ENCODE measurements at regions not wholly inside any gene's neighbourhood (a gene's known extent, or its start where the extent isn't known, plus 50 kb on each side); places are given as distances from the start of the nearest gene placed in this dataset.

- TF ChIP-seq CTCF (IDR thresholded peaks at IDR 0.05 in 8 of 11, conservative IDR thresholded peaks at IDR 0.05 in 3 of 11) (no peak), POLR2A (IDR thresholded peaks at IDR 0.05) (no peak)
These were observed 69.3 kb downstream of the CHRD start for GRCh38 chr3:184449161-184449515.

Data from spleen (tissue), 7 donors.